Activated CD8-positive, alpha-beta memory T cell treated with anti-CD3 and anti-CD28 coated beads for 24 hours (primary cell): ENCODE measurements at regions not wholly inside any gene's neighbourhood (a gene's known extent, or its start where the extent isn't known, plus 50 kb on each side); places are given as distances from the start of the nearest gene placed in this dataset.

Source experiments
- DNase-seq: peaks from one replicate; pipeline ENCODE4 v3.0.0-alpha.2; 2020

DNA sequence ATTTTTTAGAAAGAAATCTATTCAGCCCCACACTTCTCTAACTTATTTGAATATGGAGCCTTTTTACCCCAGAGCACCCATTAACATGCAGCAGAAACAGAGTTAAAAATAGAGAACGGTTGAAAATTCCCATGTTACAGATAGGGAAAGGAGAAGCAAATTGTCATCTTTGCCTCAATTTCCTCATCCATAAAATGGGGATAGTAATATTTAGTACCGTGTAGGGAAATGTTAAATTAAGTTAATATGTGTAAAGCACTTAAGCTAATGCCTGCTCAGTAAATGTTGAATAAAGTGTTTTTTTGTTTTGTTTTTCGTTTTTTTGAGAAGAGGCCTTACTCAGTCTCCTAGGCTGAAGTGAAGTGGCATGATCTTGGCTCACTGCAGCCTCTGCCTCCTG, 50.3 kb downstream of the NAV1 start:
- DNase-seq = no peak

- no peak for DNase-seq
These were observed 51.5 kb downstream of the NAV1 start for GRCh38 chr1:201590474-201590873.

DNA sequence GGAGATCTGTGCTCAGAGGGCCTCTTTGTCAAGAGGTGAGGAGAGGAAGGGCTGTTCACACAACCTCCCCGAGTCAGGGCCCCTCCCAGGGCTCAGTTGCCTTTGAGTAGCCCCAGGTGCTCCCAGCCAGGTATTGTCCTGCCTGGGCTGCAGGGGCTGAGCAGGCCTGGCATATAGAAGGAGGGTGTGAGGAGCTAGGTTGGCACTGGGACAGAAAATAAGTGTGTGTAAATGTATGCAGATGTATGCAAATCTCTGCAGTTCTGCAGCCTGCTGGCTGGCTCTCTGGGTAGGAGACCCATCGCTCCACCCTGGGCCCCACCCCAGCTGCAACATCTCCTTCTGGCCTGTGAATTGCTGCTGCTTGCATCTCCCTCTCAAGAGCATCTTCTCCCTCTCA, 52.4 kb downstream of the NAV1 start:
- no peak for DNase-seq

DNA sequence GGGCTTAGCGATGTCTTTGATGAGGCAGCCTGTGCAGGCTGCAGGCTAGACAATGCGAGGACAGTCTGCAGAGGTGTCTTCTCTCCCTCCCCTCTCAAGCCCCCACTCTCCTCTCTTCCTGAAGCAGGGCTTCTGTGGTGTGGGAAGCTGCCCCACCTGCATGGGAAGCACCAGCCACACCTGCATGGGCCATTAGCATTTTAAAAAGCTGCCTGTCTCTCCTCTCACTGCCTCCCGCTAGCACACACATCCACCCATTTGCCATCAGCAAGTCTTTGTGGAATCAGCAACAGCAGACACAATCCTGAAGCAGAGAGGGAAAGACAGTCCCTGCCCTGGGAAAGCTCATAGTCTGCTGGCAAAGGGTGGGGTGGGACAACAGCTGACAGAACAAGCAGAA, 53.1 kb downstream of the NAV1 start:
- DNase-seq = no peak

- no peak for DNase-seq
These were observed 54.4 kb downstream of the NAV1 start for GRCh38 chr1:201593200-201593921.

DNA sequence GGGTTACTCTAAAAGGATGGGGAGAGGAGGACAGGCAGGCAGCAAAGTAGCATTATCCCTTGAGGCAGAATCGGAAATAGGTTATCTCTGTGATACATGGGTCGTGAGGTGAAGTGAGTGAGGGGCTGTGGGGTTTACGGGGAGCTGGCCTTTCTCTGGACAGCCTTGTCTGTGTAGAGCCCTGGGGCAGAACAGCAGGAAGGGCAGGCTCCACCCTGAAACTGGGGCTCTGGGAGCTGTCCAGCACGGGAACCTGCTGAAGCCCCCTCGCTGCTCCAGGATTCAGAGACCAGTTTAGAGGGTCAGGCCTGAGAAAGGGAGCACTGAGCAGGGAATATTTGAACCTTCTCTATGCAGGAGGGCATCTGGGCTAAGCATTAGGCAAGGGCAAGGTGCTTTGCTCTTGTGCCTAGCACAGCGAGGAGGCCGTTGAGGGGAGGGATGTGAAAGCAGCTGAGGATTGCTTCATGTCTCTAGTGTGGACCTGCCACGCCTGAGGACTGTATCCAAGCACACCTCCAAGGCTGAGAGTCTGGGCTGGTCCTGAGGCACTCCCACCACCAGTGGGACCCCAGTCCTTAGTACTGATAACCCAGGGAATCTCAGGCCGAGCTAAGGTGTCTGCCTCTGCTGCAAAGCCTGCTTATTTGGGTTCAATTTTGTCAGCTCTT, 55.8 kb downstream of the NAV1 start:
- no peak for DNase-seq

GRCh38 chr1:201595381-201595780, 56.5 kb downstream of the NAV1 start:
- no peak for DNase-seq

DNA sequence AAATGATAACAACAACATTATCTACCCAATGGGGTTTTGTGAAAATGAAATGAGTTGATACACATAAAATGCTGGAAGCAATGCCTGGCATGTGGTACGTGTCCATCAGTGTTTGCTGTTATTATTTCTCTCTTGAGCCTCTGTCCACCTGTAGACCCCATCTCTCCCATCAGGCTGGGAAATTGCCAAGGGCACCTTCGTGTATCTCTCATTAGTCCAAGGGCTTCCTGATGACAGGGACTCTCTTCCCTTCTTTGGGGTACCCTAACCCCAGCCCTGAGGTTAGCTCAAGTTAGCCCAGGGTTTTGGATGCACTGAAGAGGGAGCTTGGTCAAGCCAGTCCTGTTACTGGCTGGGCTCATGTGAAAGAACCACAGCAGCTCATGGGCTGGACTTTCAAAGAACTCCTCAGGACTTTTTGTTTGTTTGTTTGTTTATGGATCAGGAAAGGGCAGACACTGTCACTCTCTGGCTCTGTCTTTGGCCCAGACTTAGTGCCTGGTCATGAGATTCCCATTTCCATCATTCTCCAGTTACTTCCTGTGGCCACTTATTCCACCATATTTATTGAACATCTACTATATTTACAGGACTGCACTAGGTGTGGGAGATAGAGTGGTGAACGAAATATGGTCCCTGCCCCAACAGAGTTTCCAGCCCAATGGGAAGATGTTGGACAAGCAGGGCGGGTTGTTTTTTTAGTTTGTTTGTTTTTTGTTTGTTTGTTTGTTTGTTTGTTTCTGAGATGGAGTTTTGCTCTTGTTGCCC, 57.4 kb downstream of the NAV1 start:
- no peak for DNase-seq

GRCh38 chr1:201597551-201598230, 58.8 kb downstream of the NAV1 start:
- no peak for DNase-seq

- DNase-seq = no peak
These were observed 59.5 kb downstream of the NAV1 start for GRCh38 chr1:201598396-201598795.

DNA sequence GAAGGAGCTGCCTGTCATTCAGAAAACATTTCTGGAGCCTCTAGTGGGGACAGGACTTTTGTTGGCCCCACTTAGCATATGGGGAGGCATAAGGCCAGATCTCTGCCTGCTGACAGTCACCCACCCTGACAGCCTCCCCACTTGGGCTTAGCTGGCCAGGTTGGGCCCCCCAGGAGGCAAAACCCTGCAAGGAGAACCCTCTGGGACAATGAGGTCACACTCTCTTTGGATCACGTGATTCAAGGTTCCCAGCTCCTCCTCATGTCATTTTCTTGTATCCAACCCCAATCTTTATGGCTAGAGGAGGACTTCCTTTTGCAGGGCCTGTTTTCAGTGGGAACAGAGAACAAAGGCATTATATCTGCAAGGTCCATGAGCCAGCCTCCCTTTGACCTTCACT, 60.0 kb downstream of the NAV1 start:
- no peak for DNase-seq

- no peak for DNase-seq
These were observed 60.6 kb downstream of the NAV1 start for GRCh38 chr1:201599548-201599947.

GRCh38 chr1:201602413-201603265, 63.7 kb downstream of the NAV1 start:
- DNase-seq = no peak

GRCh38 chr1:201603613-201604232, 64.8 kb downstream of the NAV1 start:
- DNase-seq = no peak

DNA sequence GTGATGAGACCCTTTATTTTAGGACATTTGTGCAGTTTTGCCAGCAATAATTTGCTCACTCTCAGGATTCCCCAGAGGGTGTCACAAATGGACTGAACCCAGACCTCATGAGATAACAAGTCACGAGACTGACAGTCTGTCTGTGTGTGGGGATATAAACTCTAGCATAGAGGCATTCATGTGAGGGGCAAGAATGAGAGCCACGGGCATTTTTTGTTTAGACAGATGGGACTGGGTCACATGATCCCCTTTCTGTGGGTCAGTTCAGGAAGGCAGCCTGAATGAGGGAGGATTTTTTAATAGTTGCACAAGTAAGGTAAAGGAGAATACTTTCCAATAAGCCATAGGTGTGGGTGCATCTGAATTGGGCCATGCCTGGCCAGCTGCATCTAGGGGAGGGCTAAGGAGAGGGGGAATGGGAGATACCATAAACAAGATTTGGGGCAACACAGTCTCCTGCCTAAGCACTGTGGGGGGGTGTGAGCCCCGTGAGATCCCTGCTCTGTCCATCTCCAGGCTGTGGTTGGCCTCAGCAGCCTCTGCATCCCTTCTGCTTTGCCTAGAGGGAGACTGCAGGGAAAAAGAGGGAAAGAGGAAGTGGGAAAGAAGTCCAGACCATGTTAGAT, 66.6 kb downstream of the NAV1 start:
- DNase-seq = no peak

GRCh38 chr1:201606096-201606495, 67.2 kb downstream of the NAV1 start:
- DNase-seq = no peak

GRCh38 chr1:201606623-201607022, 67.7 kb downstream of the NAV1 start:
- DNase-seq = no peak

- no peak for DNase-seq
These were observed 69.9 kb downstream of the NAV1 start for GRCh38 chr1:201608635-201609395.

DNA sequence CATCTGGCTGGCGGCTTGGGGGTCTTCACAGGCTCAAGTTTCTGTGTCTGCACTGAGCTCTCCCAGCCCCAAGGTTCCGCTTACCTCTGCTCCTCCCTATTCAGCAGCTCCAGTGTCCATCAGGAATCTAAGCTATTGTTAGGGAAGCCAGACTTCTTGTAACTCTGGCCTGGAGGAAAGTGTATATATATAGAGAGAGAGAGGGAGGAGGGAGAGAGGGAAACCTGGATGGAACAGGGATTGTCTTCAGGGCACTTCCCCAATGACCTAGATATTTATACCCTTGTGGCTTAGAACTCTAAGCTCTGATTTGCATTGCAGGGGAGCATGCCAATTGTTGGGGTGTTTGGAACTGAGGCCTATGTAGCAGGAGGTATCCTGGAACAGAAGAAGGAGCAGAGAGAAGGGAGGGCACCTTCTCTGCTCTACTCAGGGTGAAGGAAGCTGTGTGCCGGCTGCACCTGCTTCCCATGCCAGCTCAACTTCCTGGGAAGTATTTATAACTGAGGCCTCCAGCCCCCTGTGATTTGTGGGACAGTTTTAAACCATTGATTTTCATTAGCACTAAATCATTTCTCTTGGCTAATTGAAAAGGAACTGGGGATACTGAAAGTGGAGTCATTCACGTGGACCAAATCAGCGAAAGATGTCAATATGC, 70.9 kb downstream of the NAV1 start:
- no peak for DNase-seq

DNA sequence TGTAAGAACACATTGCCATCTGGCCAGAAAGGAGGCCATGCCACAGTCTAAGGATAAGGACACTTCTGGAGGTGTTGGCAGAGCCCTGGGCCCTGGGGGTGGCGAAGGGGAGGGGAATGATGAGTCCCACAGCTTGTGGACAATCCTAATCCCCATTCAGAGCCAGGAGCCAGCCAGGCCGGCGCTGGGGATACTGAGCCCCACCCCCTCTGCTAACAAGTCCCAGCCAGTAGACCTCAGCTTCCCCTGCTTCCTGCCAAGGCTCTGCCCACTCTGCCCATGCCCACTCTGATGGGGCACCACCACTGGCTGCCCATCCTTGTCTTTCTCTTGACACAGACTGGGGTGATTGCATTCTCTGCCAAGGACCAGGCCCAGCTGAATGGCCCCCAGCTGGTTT, 71.9 kb downstream of the NAV1 start:
- DNase-seq = no peak
